Activated effector memory CD4-positive, alpha-beta T cell treated with anti-CD3 and anti-CD28 coated beads, Interleukin-2, amount 50 U/mL, for 16 hours (primary cell): ENCODE measurements at regions not wholly inside any gene's neighbourhood (a gene's known extent, or its start where the extent isn't known, plus 50 kb on each side); places are given as distances from the start of the nearest gene placed in this dataset.

Source experiments
- DNase-seq: peaks from one replicate; pipeline ENCODE4 v3.0.0-alpha.2; 2020

DNA sequence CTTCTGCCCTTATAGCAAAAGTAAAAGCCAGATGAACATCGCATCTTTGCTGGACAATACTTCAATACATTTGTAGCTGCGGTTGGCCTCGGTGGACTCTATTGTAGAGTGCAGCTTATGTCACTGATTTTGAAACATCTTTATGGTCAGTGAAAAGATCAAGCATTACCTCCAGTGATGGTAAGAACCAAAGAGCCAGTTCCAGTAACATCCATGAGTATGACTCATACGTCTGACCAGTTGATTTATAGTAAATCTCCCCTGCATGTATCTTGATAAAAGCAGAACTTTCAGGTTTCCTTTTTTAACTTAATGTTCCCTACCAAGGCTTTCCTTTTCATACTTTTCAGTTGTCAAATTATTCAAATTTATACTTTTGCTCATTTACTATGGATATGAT lies 119.2 kb upstream of the HNRNPA3 start:
- DNase-seq = no peak

DNA sequence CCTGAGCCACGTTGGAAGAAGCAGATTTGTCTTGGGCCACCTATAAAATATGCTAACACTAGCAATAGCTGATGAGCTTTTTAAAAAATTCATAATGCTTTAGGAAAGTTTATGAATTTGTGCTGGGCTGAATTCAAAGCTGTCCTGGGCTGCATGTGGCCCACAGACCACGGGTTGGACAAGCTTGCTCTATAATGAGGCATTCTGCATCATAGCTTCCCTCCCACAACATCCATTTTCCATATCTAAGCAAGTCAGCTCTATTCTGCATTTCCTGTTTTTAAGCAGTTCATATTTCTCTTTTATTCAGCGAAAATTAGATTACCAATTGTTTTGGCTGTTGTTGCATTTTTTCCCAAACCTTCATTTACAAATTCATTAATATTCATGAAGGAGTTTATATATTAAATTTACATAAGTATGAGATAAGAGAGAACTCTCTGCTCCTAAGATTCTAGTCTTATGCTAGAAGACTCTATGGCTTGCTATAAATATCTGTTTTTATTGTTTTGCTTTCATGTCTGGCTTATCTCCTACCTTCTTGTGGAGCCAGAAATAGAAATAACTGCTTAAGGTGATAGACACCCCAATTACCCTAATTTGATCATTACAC lies 114.5 kb upstream of the HNRNPA3 start:
- DNase-seq = no peak

- no peak for DNase-seq
Measured at GRCh38 chr2:177101930-177102329, 110.7 kb upstream of the HNRNPA3 start.

GRCh38 chr2:177106212-177106611 lies 106.4 kb upstream of the HNRNPA3 start:
- no peak for DNase-seq

- DNase-seq = no peak
Measured at GRCh38 chr2:177108890-177109289, 103.7 kb upstream of the HNRNPA3 start.

- no peak for DNase-seq
Measured at GRCh38 chr2:177114712-177115111, 97.9 kb upstream of the HNRNPA3 start.

DNA sequence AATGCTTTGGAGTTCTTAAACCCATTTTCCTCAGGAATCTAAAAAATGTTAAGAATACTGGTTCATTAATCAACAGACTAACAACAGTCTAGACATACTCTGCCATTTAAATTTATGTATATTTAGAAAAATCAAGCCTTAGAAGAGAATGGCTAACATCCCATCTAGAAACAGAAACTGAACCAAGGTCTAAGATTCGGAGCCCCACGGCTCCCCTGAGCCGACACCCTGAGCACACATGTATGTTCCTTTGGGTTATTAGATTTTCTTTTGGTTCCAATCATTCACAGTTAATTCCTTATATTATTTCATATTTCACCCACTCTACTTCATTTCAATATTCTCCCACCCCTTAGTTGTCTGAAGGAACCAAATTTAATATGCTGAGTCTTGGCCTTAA lies 94.8 kb upstream of the HNRNPA3 start:
- DNase-seq = no peak

GRCh38 chr2:177118636-177119035 lies 94.0 kb upstream of the HNRNPA3 start:
- no peak for DNase-seq

GRCh38 chr2:177119099-177119498 lies 93.5 kb upstream of the HNRNPA3 start:
- no peak for DNase-seq

- no peak for DNase-seq
Measured at GRCh38 chr2:177123048-177123447, 89.5 kb upstream of the HNRNPA3 start.

DNA sequence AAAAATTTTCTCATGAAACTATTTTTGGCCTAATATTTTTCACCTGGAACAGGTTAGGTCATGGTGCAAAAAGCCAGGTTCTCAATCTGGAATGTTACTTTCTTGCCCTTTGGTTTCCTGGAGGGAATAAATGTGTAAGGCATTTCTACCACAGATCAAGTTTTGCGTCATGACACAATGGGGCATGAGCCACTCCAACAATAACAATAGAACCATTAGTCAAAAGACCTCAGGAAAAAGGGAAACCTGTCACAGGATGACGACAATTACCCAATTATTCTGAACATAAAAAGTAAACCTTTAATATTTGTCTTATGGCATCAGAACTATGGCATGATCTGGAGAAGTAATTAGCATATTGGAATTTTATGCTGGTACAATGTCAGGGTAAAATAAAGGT lies 88.2 kb upstream of the HNRNPA3 start:
- DNase-seq = no peak

DNA sequence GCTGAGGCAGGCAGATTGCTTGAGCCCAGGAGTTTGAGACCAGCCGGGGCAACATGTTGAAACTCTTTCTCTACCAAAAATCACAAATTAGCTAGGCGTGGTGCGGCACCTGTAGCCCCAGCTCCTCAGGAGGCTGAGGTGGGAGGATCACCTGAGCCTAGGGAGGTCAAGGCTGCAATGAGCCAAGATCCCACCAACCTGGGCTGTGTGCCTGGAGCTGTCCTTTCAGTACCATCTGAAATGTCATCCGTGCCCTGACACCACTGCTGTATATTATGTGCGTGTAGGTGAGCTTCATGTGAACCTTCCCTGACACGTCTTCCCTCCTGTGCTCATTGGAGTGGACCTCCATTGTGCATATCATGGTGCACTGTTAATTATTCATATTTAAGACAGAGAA lies 84.8 kb upstream of the HNRNPA3 start:
- no peak for DNase-seq

GRCh38 chr2:177129610-177130009 lies 83.0 kb upstream of the HNRNPA3 start:
- DNase-seq = no peak

DNA sequence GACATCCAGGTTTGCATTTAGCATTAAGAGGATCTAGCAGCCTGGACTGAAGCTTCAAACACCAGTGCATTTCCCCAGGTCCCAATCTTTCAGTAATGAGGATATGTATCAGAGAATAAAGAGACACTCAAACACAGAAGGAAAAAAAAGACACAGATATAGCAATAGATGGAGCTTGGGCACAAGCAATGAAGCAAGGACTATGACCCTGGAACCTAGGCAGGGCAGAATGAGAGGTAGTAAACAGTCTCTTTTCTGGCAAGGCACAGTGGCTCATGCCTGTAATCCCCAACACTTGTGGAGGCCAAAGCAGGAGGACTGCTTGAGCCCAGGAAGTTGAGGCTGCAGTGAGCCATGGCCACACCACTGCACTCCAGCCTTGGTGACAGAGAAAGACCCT lies 80.7 kb upstream of the HNRNPA3 start:
- no peak for DNase-seq

GRCh38 chr2:177138823-177139222 lies 73.8 kb upstream of the HNRNPA3 start:
- DNase-seq = no peak

DNA sequence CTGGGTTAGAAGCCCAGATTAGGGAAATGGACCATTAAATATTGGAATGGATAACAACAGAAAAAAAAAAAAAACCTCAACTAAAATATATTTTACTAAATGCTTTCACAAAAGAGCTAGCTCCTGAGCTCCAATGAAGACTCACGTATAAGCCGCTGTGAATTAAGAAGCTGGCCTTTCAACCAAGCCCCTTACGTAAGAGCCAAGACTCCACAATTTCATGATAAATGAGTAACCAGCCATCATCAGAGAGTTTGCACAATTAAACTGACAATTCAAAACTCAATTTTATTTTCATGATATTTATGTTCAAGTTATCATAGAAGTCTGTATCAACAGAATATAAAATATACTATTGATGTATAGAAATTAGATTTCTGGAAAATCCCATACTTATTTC lies 70.7 kb upstream of the HNRNPA3 start:
- DNase-seq = no peak

GRCh38 chr2:177143444-177143843 lies 69.2 kb upstream of the HNRNPA3 start:
- DNase-seq = no peak

DNA sequence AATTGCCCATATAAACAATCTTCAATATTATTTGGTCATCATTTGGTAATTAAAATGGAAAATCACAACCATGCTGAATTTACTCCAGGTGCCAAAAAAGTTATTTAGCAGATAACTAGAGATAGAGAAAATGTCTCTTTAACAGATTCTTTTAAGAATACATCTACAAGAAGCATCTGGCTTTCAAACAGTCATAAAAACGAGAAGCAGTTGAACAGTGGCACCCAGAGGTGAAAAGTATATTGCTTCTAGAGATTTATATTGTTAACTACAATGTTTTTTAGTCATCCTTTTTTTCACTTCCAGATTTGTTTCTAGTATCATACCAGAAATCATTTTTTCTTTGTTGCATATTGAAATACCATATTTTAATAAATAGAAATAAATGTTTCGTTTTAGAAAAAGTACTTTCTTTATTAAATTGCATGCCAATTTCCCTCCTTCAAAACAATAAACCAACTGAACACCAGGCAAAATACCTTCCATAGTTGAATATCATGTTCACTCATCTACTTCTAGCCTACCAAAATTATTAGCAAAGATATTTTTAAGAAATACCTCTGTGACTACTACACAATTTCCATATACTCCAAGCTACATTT lies 65.4 kb upstream of the HNRNPA3 start:
- DNase-seq = no peak

DNA sequence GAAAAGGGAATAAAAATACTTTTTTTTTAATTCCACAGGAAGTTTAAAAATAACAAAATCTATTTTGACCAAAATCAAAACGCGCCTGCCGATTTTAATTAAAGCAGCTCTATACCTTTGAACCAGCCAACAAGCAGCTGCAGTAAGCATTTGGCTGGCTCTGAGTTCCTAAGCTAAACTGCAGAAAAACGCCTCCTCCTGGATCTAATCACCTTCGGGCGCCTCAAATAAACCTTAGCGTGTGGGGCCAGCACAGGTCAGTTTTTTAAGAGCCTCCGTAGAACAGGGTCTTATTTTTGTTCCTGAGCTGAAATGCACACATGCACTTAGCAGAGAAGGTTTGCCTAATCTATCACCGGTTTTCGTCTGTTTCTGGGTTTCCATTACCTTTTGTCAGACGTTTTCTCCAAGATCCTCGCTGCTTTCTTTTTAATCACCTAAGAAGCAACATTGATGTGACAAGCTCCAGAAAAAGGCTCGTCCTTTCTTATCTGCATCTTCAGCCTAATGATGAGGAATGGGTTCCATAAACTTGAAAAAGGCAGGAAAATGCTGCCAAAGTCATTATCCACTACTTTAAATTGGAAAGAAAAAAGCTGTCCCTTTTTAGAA lies 64.7 kb upstream of the HNRNPA3 start:
- DNase-seq = no peak

DNA sequence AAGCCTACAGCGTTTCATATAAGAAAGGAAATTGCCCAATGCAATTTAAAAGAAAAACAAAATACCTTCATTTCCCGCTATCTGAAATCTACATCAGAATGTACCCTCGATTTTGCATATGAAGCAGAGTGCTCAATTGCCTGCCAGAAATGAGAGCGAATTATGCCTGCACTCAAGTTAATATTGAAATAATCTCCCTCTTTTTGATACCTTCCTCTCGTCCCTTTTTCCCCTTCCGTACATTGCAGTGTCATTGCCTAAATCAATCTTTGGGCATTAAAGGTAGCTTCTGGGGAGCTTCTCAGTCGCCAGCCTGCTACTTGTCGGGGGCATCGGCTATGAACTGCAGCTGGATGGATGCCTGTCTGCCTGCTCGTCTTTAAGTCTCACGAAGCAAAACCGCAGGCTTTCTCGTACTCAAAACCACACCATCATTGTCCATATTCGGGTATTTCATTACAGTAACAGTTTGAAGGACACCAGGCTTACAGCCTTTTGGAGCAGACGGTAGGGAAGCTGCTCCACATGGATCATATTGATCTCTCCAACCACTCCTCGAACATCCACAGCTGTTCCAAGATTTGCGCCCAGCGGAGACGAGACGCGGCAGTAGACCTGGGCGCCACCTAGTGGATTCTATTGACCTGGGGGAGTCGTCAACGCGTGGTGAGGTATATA lies 64.0 kb upstream of the HNRNPA3 start:
- DNase-seq = peak; percentile 88

- DNase-seq = no peak
Measured at GRCh38 chr2:177149155-177149503, 63.5 kb upstream of the HNRNPA3 start.

DNA sequence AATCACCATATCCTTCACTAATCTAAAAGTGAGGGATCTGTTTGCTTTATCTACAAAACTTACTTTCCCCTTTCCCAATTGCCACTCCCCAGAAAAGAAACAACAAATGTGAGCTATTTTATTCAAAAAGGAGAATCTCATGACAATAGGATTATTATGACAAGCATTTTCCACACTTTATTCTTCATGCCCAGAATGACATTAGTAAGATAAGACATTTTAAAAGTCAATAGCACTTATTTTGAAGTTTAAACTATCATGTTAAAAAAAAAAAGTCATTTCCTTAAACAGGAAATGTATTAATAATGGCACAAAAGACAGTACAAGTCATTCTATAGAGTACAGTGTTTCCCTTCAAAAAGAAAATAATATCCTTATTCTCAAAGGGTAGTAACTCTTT lies 58.8 kb upstream of the HNRNPA3 start:
- no peak for DNase-seq

DNA sequence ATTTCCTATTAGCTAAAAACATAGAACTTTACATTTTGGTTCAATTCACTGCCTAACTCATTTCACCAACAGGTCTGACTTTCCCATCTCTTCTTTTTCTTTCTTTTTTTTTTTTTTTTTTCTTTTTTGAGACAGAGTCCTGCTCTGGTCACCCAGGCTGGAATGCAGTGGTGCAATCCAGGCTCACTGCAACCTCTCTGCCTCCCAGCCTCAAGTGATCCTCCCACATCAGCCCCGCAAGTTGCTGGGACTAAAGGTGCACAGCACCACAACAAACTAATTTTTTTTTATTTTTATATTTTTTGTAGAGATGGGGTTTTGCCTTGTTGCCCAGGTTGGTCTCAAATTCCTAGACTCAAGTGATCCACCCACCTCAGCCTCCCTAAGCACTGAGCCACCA lies 57.8 kb upstream of the HNRNPA3 start:
- DNase-seq = no peak

DNA sequence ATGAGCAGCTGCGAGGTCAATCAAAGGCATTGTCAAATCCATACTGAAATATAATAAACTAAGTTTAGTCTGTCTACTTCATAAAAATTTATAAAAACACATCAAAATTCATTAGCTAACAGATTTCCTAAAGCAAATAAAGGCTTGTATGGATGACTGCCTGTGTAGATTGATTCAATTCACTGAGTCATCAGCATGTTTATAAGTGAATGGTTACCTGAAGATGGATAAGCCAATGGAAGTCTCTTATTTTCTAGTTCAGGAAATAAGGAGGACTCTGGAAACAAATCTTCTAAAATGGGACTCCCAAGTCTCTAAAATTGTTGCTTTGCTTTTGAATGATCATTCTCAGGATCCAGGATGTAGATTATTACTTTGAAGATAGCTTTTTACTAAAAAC lies 57.0 kb upstream of the HNRNPA3 start:
- DNase-seq = no peak
